IPS DF 4.7 (cell line): ENCODE measurements at regions not wholly inside any gene's neighbourhood (a gene's known extent, or its start where the extent isn't known, plus 50 kb on each side); places are given as distances from the start of the nearest gene placed in this dataset.

ENCODE experiments used
- DNase-seq: peaks from one replicate; pipeline ENCODE4 v3.0.0-alpha.2; 2013; ENCODE audit warnings: low spot score; ENCODE audit errors: extremely low read depth

DNA sequence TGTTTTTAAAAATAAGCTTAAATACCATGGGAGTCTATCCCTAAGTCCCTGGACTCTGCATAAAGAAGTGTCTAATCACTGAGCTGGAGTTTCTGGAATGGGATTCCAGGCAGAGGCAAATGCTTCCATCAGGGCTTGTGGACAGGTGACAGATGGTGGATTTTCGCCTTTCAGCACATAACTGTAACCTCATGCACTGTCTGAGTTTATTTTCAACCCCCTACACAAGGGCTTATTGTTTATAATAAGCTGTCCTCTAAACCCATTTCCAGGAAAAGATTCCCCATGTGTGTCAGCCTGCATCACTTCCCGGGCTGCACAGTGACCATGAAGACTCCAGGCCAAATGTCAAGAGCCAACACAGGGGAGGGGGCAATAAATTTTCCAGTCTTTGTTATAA lies 264.0 kb downstream of the PIK3R1 start:
- no peak for DNase-seq

- DNase-seq, result no peak
Observed at GRCh38 chr5:68480335-68480940, 264.9 kb downstream of the PIK3R1 start.

DNA sequence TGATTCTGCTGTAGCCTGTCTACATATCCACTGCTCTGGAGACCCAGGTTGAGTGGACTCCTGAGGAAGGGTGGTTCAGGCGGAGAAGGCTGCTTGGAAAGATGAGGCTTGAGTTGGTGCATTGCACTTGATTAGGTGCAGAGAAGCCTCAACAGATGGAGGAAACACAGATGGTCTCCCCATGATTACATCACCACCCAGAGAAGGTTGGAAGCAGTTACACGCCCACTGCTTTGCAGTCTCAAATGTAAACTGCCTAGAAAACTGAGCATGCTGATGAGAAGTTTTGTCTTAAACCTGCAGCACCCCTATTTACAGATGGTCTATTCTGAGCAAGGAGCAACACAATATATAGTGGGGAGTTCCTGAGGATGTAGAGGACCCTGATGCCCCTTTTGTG lies 266.6 kb downstream of the PIK3R1 start:
- no peak for DNase-seq

- DNase-seq, result no peak
Observed at GRCh38 chr5:68484307-68485068, 268.9 kb downstream of the PIK3R1 start.

DNA sequence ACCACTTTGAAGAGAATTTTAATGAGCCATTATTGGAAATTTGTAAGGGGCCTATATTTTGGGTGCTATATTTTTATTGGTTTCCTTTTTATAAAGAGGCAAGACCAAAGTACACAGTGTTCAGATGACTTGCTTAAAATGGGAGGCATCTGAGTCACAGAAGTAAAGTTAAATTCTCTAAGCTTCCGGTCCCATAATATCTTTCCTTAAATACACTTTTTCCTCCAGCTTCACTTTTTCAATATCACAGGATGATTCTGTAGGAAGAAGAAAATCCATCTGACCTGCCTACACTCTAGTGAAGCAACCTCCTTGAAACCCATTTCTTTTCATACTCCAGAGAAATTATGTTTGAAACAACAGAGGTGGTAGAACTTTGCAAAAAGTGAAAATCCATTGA lies 274.0 kb downstream of the PIK3R1 start:
- no peak for DNase-seq

DNA sequence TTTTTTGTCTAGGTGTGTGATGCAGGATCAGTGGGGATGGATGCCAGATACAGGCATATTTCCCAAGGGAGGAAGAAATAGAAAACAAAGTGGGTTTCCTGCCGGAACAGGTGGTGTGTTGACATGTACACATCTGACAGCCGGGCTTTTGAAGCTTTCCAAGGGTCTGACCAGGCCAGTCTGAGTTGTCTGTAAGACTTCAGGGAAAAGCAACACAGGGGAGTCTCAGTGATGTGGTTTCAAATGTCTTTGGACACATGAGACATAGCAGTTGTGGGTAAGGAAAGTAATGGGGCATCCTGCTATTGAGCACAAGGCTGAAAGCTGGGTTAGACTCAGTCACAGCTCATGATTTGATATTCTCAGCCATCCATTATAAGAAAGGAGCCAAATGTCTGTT lies 274.9 kb downstream of the PIK3R1 start:
- no peak for DNase-seq

- DNase-seq, result no peak
Observed at GRCh38 chr5:68494771-68495170, 279.2 kb downstream of the PIK3R1 start.

DNA sequence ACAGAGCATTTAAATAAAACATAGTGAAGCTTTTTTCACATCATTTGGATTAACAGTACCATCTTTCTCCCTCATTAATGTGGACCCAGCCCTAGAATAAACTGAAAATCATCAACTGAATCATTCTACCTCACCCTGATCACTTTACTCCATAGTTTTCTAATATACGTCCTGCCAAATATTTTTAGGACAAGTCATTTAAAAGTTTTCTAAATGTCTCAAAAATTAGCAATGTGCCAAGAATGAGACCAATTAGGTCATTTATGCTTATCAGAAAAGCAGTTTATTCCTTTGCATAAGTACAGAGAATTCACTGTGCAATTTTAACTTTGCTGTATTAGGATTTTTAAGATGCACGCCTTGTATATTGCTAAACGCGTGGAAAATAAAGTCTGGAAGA lies 284.4 kb downstream of the PIK3R1 start:
- no peak for DNase-seq

GRCh38 chr5:68500813-68501212 lies 285.3 kb downstream of the PIK3R1 start:
- no peak for DNase-seq

- no peak for DNase-seq
Observed at GRCh38 chr5:68502531-68502930, 287.0 kb downstream of the PIK3R1 start.

- no peak for DNase-seq
Observed at GRCh38 chr5:68504306-68504705, 288.8 kb downstream of the PIK3R1 start.

DNA sequence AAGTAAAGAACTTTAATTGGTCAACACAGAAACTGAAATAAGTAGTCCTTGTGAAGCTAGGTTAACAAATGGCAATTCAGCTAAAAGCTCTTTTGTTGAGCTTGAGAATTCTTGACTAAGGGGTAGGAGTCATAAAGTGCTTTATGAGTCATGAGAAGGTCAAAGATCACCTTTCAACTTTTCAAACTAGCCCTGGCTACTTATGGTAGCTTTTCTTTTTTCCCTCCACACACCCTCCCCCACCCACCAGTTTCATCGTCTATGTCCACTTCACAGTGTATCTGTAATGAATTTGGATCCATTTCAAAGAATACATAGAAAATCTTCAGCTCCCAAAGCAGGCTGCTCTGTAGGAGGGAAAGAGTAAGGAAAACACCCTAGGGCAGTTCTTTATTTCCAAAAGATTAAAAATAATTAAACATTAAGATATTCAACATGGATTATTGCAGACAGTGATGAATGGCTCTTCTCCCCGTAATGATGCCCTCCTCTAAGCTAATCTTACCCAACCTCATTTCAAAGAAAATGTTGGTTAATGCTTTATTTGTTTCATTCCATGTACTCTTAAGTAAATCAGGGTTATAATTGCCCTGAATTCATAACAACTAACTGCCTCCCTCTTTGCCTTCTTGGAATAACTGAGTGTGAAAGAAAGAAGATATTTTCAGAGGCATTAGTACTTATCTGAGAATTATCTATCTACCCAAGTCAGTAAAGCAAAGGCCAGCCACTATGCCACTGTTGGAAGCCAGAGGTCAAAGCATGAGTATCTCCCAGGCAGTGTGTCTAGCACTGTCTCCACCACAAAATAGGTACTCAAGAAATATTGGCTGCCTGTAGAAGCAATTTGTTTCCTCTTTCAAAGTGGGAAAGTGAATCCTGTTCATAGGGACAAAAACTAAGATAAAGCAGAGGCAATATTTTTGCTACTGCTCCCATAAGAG lies 290.6 kb downstream of the PIK3R1 start:
- no peak for DNase-seq

DNA sequence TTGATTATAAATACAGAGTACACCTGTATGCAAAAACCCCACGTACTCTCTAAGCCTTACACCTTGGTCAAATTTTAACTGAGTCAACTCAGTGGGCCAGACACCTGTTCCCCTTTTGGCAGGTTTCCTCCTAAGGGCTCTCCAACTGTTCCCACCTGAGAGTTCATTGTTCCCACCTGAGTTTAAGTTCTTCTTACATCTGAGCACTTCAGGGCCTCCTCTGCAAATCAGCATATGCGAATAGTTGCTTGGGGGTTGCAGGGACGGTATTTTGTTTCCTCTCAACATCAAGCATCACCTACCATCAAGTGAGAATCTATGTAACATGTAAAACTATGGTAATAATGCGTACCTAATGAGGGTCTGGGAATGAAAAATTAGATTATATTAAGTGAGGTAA lies 300.0 kb downstream of the PIK3R1 start:
- DNase-seq, result no peak

DNA sequence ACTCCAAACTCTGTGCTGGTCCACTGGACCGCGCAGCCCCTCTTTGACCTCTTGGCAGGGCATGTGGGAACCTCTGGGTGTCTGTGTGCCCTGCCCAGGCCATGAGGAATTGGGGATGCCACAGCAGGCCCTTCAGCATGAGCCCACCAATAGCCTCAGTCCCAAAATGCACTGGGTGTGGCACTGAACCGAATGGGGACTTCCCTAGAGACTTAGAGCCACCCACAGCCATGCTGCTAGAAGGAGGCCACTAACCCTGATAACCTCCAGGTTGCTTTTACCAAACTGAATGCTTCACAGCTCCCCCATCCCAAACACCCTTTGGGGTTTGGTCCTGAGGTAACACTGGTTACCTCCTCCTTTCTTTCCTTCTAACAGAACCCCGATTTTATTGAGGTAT lies 302.7 kb downstream of the PIK3R1 start:
- DNase-seq, result no peak

- DNase-seq, result no peak
Observed at GRCh38 chr5:68519143-68519542, 303.6 kb downstream of the PIK3R1 start.

DNA sequence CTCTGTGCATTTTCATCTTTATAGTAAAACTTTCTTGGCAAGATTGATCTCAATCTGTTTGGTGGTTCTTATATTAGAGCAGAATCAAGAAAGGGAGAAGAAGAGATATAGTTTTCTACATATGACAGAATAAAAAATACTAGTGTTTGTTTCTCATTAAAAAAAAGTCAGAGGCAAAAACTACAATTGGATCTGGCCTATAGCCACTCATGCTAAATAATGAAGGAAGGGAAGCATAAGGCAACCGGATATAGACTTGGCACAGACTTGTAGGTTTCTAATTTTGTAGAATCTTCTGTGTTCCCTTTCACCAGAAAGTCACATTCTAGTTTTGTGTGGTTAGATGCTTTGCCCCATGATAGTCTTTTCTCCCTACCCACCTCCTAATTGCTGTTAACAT lies 306.2 kb downstream of the PIK3R1 start:
- no peak for DNase-seq

DNA sequence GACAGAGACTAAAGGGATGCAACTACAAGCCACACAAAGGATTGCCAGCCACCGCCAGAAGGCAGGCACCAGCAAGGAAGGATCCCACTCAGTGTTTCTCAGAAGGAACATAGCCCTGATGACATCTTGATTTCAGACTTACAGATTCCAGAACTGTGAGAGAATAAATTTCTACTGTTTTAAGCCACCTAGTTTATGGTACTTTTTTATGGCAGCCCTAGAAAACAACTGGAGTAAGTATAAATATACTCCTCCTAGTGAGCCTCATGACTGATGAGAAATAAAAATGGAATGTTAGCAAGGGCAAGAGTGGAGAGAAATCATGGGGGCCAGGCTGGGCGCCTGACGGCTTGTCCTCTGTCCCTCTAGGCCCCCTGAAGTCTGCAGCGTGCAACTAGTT lies 307.3 kb downstream of the PIK3R1 start:
- DNase-seq, result no peak

DNA sequence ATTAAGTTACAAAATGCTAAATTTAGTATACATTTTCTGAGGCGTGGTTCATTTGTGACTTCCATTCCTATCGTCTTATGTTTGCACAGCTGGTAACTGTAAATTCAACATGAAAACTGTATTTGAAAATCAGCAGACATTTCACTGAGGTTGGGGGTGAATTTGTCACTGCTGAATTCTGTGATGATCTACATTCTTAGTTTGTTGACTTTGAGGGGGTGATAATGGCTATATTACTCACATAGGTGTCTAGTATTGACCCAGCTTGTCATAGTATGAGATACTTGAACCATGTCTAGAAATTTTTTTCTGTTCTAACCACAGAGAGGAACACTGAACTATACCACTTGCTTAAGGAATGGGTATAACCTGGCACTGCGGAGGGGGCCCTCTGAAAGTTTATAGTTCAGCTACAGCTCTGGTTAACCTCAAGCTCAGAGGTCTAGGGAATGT lies 313.3 kb downstream of the PIK3R1 start:
- no peak for DNase-seq

DNA sequence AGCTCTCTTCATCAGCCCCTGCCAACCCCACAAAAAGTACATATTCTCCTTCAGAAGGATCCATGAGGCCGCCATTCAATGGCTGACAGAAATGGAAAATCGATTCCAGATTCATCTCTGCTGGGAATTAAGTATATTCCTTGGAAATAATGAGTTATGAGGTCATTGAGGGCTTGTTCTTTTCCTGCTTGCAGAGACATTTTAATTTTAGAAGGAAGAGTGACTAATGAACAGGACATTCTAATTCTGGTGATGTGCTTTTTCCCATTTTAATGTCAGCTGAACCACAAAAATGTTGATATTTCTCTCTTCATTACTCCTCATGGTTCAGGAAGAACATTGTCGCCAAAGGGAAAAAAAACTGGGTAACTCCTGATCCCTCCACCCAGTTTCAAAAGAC lies 314.0 kb downstream of the PIK3R1 start:
- DNase-seq, result no peak

DNA sequence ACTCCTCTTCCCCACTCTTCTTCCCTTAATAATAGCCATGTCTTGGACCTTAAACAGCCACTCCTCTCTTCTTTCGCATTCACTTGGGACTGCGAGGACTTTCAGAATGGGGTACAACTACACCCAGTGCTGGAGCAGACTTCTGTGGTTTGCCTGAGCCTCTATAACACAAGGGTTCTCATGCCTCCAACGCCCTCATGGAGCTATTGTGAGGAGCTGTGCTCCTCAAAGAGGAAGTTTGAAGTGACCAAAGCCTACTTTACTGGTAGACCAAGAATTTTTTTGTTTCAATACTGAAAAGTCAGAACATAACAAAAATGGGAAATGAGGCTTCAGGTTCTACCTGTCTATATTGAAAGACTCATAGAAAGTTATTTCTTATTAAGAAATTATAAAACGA lies 316.4 kb downstream of the PIK3R1 start:
- DNase-seq, result no peak

DNA sequence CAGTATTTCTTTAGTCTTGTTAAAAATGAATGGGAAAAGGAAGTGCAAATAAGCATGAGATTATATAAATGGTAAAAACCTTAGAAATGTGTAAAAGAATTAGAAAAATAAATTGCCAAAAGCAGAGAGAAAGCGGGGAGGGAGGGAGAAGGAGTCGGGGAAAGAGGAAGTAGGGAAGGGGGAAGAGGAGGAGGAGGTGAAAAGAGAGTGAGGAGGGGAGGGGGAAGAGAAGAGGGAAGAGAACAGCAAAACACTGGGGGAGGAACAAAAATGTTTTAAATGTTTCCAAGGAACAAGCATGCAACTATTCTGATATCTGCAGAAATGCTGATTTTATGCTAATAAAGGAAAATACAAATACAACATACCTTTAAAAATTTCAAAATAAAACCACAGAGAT lies 317.5 kb downstream of the PIK3R1 start:
- no peak for DNase-seq

GRCh38 chr5:68533571-68534084 lies 318.1 kb downstream of the PIK3R1 start:
- DNase-seq, result no peak
